ENCODE measurements at regions not wholly inside any gene's neighbourhood (a gene's known extent, or its start where the extent isn't known, plus 50 kb on each side); places are given as distances from the start of the nearest gene placed in this dataset.
"Not testable (repeated sequence)": the region's sequence is repeated elsewhere in the genome, so short reads cannot be mapped to it uniquely, and the experiment has no call there.

GRCh38 chr10:86579883-86580520 lies 58.4 kb upstream of the WAPL start:
- TF ChIP-seq GATA1 (IDR thresholded peaks at IDR 0.05; ENCODE audit: low read depth, low read length) (no peak), POLR2A (IDR thresholded peaks at IDR 0.05; ENCODE audit: low read length) (no peak)

GRCh38 chr10:86580521-86580891 lies 58.9 kb upstream of the WAPL start:
- no peak for DNase-seq
- TF ChIP-seq GATA1 (IDR thresholded peaks at IDR 0.05; ENCODE audit: low read depth, low read length): no peak
- no peak for TF ChIP-seq POLR2A (IDR thresholded peaks at IDR 0.05; ENCODE audit: low read length)

More at GRCh38 chr10:86579883-86580520, 58.4 kb upstream of the WAPL start:
- no peak for DNase-seq

GRCh38 chr10:86583983-86584382 lies 62.4 kb upstream of the WAPL start:
- no peak for DNase-seq
- TF ChIP-seq GATA1 (IDR thresholded peaks at IDR 0.05; ENCODE audit: low read depth, low read length): no peak

GRCh38 chr10:86585037-86585929 lies 63.7 kb upstream of the WAPL start:
- peak; percentile 65 to 82 for DNase-seq
- TF ChIP-seq POLR2A (IDR thresholded peaks at IDR 0.05; ENCODE audit: low read length) (no peak), GATA1 (IDR thresholded peaks at IDR 0.05; ENCODE audit: low read depth, low read length) (no peak)

GRCh38 chr10:86586516-86586915 lies 64.9 kb upstream of the WAPL start:
- DNase-seq: no peak
- TF ChIP-seq POLR2A (IDR thresholded peaks at IDR 0.05; ENCODE audit: low read length) (no peak), GATA1 (IDR thresholded peaks at IDR 0.05; ENCODE audit: low read depth, low read length) (no peak)

- not testable (repeated sequence) for DNase-seq
Observed at GRCh38 chr10:86588781-86589180, 65.6 kb upstream of the OPN4 start.

- TF ChIP-seq GATA1 (IDR thresholded peaks at IDR 0.05; ENCODE audit: low read depth, low read length) (no peak), POLR2A (IDR thresholded peaks at IDR 0.05; ENCODE audit: low read length) (no peak)
- DNase-seq: no peak
Observed at GRCh38 chr10:86591436-86591835, 62.9 kb upstream of the OPN4 start.

- no peak for DNase-seq
- TF ChIP-seq POLR2A (IDR thresholded peaks at IDR 0.05; ENCODE audit: low read length): no peak
- no peak for TF ChIP-seq GATA1 (IDR thresholded peaks at IDR 0.05; ENCODE audit: low read depth, low read length)
Observed at GRCh38 chr10:86592413-86592812, 61.9 kb upstream of the OPN4 start.

GRCh38 chr10:86594535-86594934 lies 59.8 kb upstream of the OPN4 start:
- DNase-seq: no peak
- TF ChIP-seq POLR2A (IDR thresholded peaks at IDR 0.05; ENCODE audit: low read length) (no peak), GATA1 (IDR thresholded peaks at IDR 0.05; ENCODE audit: low read depth, low read length) (no peak)

GRCh38 chr10:86595496-86595895 lies 58.9 kb upstream of the OPN4 start:
- TF ChIP-seq GATA1 (IDR thresholded peaks at IDR 0.05; ENCODE audit: low read depth, low read length) (no peak), POLR2A (IDR thresholded peaks at IDR 0.05; ENCODE audit: low read length) (no peak)
- no peak for DNase-seq

- TF ChIP-seq POLR2A (IDR thresholded peaks at IDR 0.05; ENCODE audit: low read length): no peak
- TF ChIP-seq GATA1 (IDR thresholded peaks at IDR 0.05; ENCODE audit: low read depth, low read length): no peak
- DNase-seq: no peak
Observed at GRCh38 chr10:86596266-86596665, 58.1 kb upstream of the OPN4 start.

GRCh38 chr10:86597306-86597705 lies 57.0 kb upstream of the OPN4 start:
- DNase-seq: no peak
- TF ChIP-seq POLR2A (IDR thresholded peaks at IDR 0.05; ENCODE audit: low read length): no peak
- TF ChIP-seq GATA1 (IDR thresholded peaks at IDR 0.05; ENCODE audit: low read depth, low read length): no peak

- no peak for TF ChIP-seq POLR2A (IDR thresholded peaks at IDR 0.05; ENCODE audit: low read length)
- no peak for TF ChIP-seq GATA1 (IDR thresholded peaks at IDR 0.05; ENCODE audit: low read depth, low read length)
- DNase-seq: no peak
Observed at GRCh38 chr10:86598151-86598550, 56.2 kb upstream of the OPN4 start.

GRCh38 chr10:86599041-86599440 lies 55.3 kb upstream of the OPN4 start:
- TF ChIP-seq GATA1 (IDR thresholded peaks at IDR 0.05; ENCODE audit: low read depth, low read length): no peak
- TF ChIP-seq POLR2A (IDR thresholded peaks at IDR 0.05; ENCODE audit: low read length): no peak
- DNase-seq: no peak

- no peak for DNase-seq
- TF ChIP-seq POLR2A (IDR thresholded peaks at IDR 0.05; ENCODE audit: low read length) (no peak), GATA1 (IDR thresholded peaks at IDR 0.05; ENCODE audit: low read depth, low read length) (no peak)
Observed at GRCh38 chr10:86599729-86600128, 54.6 kb upstream of the OPN4 start.
